ENCODE measurements at regions not wholly inside any gene's neighbourhood (a gene's known extent, or its start where the extent isn't known, plus 50 kb on each side); places are given as distances from the start of the nearest gene placed in this dataset.

- Histone ChIP-seq H3K79me1 (replicated peaks; ENCODE audit: low read length, poor library complexity, severe bottlenecking) (no peaks in the 10 kb centered on the region), H4K91ac (ENCODE audit: low read length) (no peak overlapping the region), H4K8ac (ENCODE audit: low read length) (no peak overlapping the region), H3K4me2 (ENCODE audit: low read length, poor library complexity, severe bottlenecking) (no peak overlapping the region), H3K9me3 (ENCODE audit: control insufficient read depth, low read length) (no peaks in the 10 kb centered on the region), H2AFZ (ENCODE audit: low read depth, low read length) (no peak overlapping the region), H3K23ac (ENCODE audit: low read length in 2 of 2) (no peak overlapping the region), H3K14ac (ENCODE audit: low read length in 2 of 2) (no peak overlapping the region), H2BK120ac (ENCODE audit: low read depth, low read length) (no peak overlapping the region), H3K36me3 (ENCODE audit: control insufficient read depth in 1 of 2, insufficient read depth in 2 of 2, low read depth in 1 of 2, low read length in 2 of 2) (no peaks in the 10 kb centered on the region), H2AK5ac (ENCODE audit: low read length, severe bottlenecking) (no peak overlapping the region), H3K18ac (ENCODE audit: low read depth in 1 of 2, low read length in 2 of 2) (no peak overlapping the region), H2BK15ac (ENCODE audit: low read depth, poor library complexity, severe bottlenecking) (no peak overlapping the region), H3K27ac (ENCODE audit: low read length, poor library complexity, severe bottlenecking) (no peak overlapping the region), H2BK5ac (ENCODE audit: low read depth, low read length, poor library complexity, severe bottlenecking) (no peak overlapping the region), H3K9ac (ENCODE audit: low read length) (no peak overlapping the region), H3K4me1 (ENCODE audit: control insufficient read depth, insufficient read depth, low read depth, low read length) (no peaks in the 10 kb centered on the region), H2BK12ac (ENCODE audit: low read length in 2 of 2) (no peak overlapping the region), H3K4me3 (ENCODE audit: insufficient read depth in 1 of 2, low read depth in 1 of 2, low read length in 2 of 2) (no peak overlapping the region), H3K4ac (ENCODE audit: low read depth in 1 of 2, low read length in 2 of 2) (no peak overlapping the region), H3K27me3 (ENCODE audit: control insufficient read depth in 1 of 2, insufficient read depth in 1 of 2, low read length in 2 of 2) (no peaks in the 10 kb centered on the region)
- no CpG with 5 or more reads among the region's 1 CpG for WGBS
- DNase-seq, result no peak
These were observed 60.2 kb upstream of the LRRC4C start for GRCh38 chr11:41519696-41520095.

- Histone ChIP-seq H3K4me1 (ENCODE audit: control insufficient read depth, insufficient read depth, low read depth, low read length) (no peaks in the 10 kb centered on the region), H2AK5ac (ENCODE audit: low read length, severe bottlenecking) (no peak overlapping the region), H4K91ac (ENCODE audit: low read length) (no peak overlapping the region), H3K9me3 (ENCODE audit: control insufficient read depth, low read length) (no peaks in the 10 kb centered on the region), H2AFZ (ENCODE audit: low read depth, low read length) (no peak overlapping the region), H3K79me1 (replicated peaks; ENCODE audit: low read length, poor library complexity, severe bottlenecking) (no peaks in the 10 kb centered on the region), H2BK5ac (ENCODE audit: low read depth, low read length, poor library complexity, severe bottlenecking) (no peak overlapping the region), H2BK12ac (ENCODE audit: low read length in 2 of 2) (no peak overlapping the region), H3K4me3 (ENCODE audit: insufficient read depth in 1 of 2, low read depth in 1 of 2, low read length in 2 of 2) (no peak overlapping the region), H3K23ac (ENCODE audit: low read length in 2 of 2) (no peak overlapping the region), H3K4me2 (ENCODE audit: low read length, poor library complexity, severe bottlenecking) (no peak overlapping the region), H4K8ac (ENCODE audit: low read length) (no peak overlapping the region), H2BK120ac (ENCODE audit: low read depth, low read length) (no peak overlapping the region), H3K18ac (ENCODE audit: low read depth in 1 of 2, low read length in 2 of 2) (no peak overlapping the region), H3K14ac (ENCODE audit: low read length in 2 of 2) (no peak overlapping the region), H3K4ac (ENCODE audit: low read depth in 1 of 2, low read length in 2 of 2) (no peak overlapping the region), H3K27me3 (ENCODE audit: control insufficient read depth in 1 of 2, insufficient read depth in 1 of 2, low read length in 2 of 2) (no peaks in the 10 kb centered on the region), H2BK15ac (ENCODE audit: low read depth, poor library complexity, severe bottlenecking) (no peak overlapping the region), H3K36me3 (ENCODE audit: control insufficient read depth in 1 of 2, insufficient read depth in 2 of 2, low read depth in 1 of 2, low read length in 2 of 2) (no peaks in the 10 kb centered on the region), H3K9ac (ENCODE audit: low read length) (no peak overlapping the region), H3K27ac (ENCODE audit: low read length, poor library complexity, severe bottlenecking) (no peak overlapping the region)
- DNase-seq, result no peak
These were observed 62.9 kb upstream of the LRRC4C start for GRCh38 chr11:41522391-41522790.

- Histone ChIP-seq H3K4me2 (ENCODE audit: low read length, poor library complexity, severe bottlenecking) (no peak overlapping the region), H3K79me1 (replicated peaks; ENCODE audit: low read length, poor library complexity, severe bottlenecking) (no peaks in the 10 kb centered on the region), H2BK12ac (ENCODE audit: low read length in 2 of 2) (no peak overlapping the region), H3K4me3 (ENCODE audit: insufficient read depth in 1 of 2, low read depth in 1 of 2, low read length in 2 of 2) (no peak overlapping the region), H2AFZ (ENCODE audit: low read depth, low read length) (no peak overlapping the region), H2BK15ac (ENCODE audit: low read depth, poor library complexity, severe bottlenecking) (no peak overlapping the region), H3K9ac (ENCODE audit: low read length) (no peak overlapping the region), H3K27me3 (ENCODE audit: control insufficient read depth in 1 of 2, insufficient read depth in 1 of 2, low read length in 2 of 2) (no peaks in the 10 kb centered on the region), H2BK5ac (ENCODE audit: low read depth, low read length, poor library complexity, severe bottlenecking) (no peak overlapping the region), H4K91ac (ENCODE audit: low read length) (no peak overlapping the region), H3K18ac (ENCODE audit: low read depth in 1 of 2, low read length in 2 of 2) (no peak overlapping the region), H3K27ac (ENCODE audit: low read length, poor library complexity, severe bottlenecking) (no peak overlapping the region), H3K14ac (ENCODE audit: low read length in 2 of 2) (no peak overlapping the region), H3K4me1 (ENCODE audit: control insufficient read depth, insufficient read depth, low read depth, low read length) (no peaks in the 10 kb centered on the region), H4K8ac (ENCODE audit: low read length) (no peak overlapping the region), H3K36me3 (ENCODE audit: control insufficient read depth in 1 of 2, insufficient read depth in 2 of 2, low read depth in 1 of 2, low read length in 2 of 2) (no peaks in the 10 kb centered on the region), H2AK5ac (ENCODE audit: low read length, severe bottlenecking) (no peak overlapping the region), H3K9me3 (ENCODE audit: control insufficient read depth, low read length) (no peaks in the 10 kb centered on the region), H2BK120ac (ENCODE audit: low read depth, low read length) (no peak overlapping the region), H3K23ac (ENCODE audit: low read length in 2 of 2) (no peak overlapping the region), H3K4ac (ENCODE audit: low read depth in 1 of 2, low read length in 2 of 2) (no peak overlapping the region)
- DNase-seq, result no peak
- 59% methylated on average over 2 of the region's 2 CpGs for WGBS
These were observed 63.6 kb upstream of the LRRC4C start for GRCh38 chr11:41522899-41523672.

GRCh38 chr11:41527530-41527929 is 68.1 kb upstream of the LRRC4C start:
- H2BK5ac ChIP-seq (ENCODE audit: low read depth, low read length, poor library complexity, severe bottlenecking), result no peak overlapping the region
- H3K4me1 ChIP-seq (ENCODE audit: control insufficient read depth, insufficient read depth, low read depth, low read length), result no peaks in the 10 kb centered on the region
- no peak overlapping the region for H2AFZ ChIP-seq (ENCODE audit: low read depth, low read length)
- whole genome bisulfite sequencing, result no CpG with 5 or more reads among the region's 3 CpGs
- H3K23ac ChIP-seq (ENCODE audit: low read length in 2 of 2), result no peak overlapping the region
- H3K4me3 ChIP-seq (ENCODE audit: insufficient read depth in 1 of 2, low read depth in 1 of 2, low read length in 2 of 2), result no peak overlapping the region
- H2AK5ac ChIP-seq (ENCODE audit: low read length, severe bottlenecking), result no peak overlapping the region
- H2BK12ac ChIP-seq (ENCODE audit: low read length in 2 of 2), result no peak overlapping the region
- no peak overlapping the region for H4K91ac ChIP-seq (ENCODE audit: low read length)
- H3K79me1 ChIP-seq (replicated peaks; ENCODE audit: low read length, poor library complexity, severe bottlenecking), result no peaks in the 10 kb centered on the region
- no peak overlapping the region for H3K4me2 ChIP-seq (ENCODE audit: low read length, poor library complexity, severe bottlenecking)
- no peak overlapping the region for H3K14ac ChIP-seq (ENCODE audit: low read length in 2 of 2)
- H4K8ac ChIP-seq (ENCODE audit: low read length), result no peak overlapping the region
- no peak overlapping the region for H3K9ac ChIP-seq (ENCODE audit: low read length)
- no peaks in the 10 kb centered on the region for H3K27me3 ChIP-seq (ENCODE audit: control insufficient read depth in 1 of 2, insufficient read depth in 1 of 2, low read length in 2 of 2)
- H3K18ac ChIP-seq (ENCODE audit: low read depth in 1 of 2, low read length in 2 of 2), result no peak overlapping the region
- H3K9me3 ChIP-seq (ENCODE audit: control insufficient read depth, low read length), result no peaks in the 10 kb centered on the region
- no peak overlapping the region for H3K27ac ChIP-seq (ENCODE audit: low read length, poor library complexity, severe bottlenecking)
- no peak for DNase-seq
- no peak overlapping the region for H2BK120ac ChIP-seq (ENCODE audit: low read depth, low read length)
- H3K36me3 ChIP-seq (ENCODE audit: control insufficient read depth in 1 of 2, insufficient read depth in 2 of 2, low read depth in 1 of 2, low read length in 2 of 2), result no peaks in the 10 kb centered on the region
- no peak overlapping the region for H2BK15ac ChIP-seq (ENCODE audit: low read depth, poor library complexity, severe bottlenecking)
- no peak overlapping the region for H3K4ac ChIP-seq (ENCODE audit: low read depth in 1 of 2, low read length in 2 of 2)

All from mesenchymal stem cell (in vitro differentiated cells and primary cell).